ENCODE measurements at regions not wholly inside any gene's neighbourhood (a gene's known extent, or its start where the extent isn't known, plus 50 kb on each side); places are given as distances from the start of the nearest gene placed in this dataset.

- H3K27ac Mint-ChIP-seq: no peak overlapping the region
- peaks cover 3% of the 10 kb centered on the region for H3K9me3 Mint-ChIP-seq
- H3K27me3 Mint-ChIP-seq (ENCODE audit: low read depth): no peaks in the 10 kb centered on the region
- H3K4me3 Mint-ChIP-seq: no peak overlapping the region
- H3K4me1 Mint-ChIP-seq (ENCODE audit: low read depth): no peaks in the 10 kb centered on the region
- H3K36me3 Mint-ChIP-seq (ENCODE audit: low read depth): no peaks in the 10 kb centered on the region
Measured at GRCh38 chr3:144394032-144394431, 422.4 kb downstream of the DIPK2A start.

GRCh38 chr3:144402430-144402829 is 430.8 kb downstream of the DIPK2A start:
- Mint-ChIP-seq H3K27ac (no peak overlapping the region), H3K36me3 (ENCODE audit: low read depth) (no peaks in the 10 kb centered on the region), H3K4me3 (no peak overlapping the region), H3K27me3 (ENCODE audit: low read depth) (no peaks in the 10 kb centered on the region), H3K4me1 (ENCODE audit: low read depth) (no peaks in the 10 kb centered on the region), H3K9me3 (peaks cover 11% of the 10 kb centered on the region)

- Mint-ChIP-seq H3K4me1 (ENCODE audit: low read depth) (no peaks in the 10 kb centered on the region), H3K9me3 (peaks cover 10% of the 10 kb centered on the region), H3K27me3 (ENCODE audit: low read depth) (no peaks in the 10 kb centered on the region), H3K4me3 (no peak overlapping the region), H3K27ac (no peak overlapping the region), H3K36me3 (ENCODE audit: low read depth) (no peaks in the 10 kb centered on the region)
Measured at GRCh38 chr3:144403040-144403457, 431.4 kb downstream of the DIPK2A start.

DNA sequence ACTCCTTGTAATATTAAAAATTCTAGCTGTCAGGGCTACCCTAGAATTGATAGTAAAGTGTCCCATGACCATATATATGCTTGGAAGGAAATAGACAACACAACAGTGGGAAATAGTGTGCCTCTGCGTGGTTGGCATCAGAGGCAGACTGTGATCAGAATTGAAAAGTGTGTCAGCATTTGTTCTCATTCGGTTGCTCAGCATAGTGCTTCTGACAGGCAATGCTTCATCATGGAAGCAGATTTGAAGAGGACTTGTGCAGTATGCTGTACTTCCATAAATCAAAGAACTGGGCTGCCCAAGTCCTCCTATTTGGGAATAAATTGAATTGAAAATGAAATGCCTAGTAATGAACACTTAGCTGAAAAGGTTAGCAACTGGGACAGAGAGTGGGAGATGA is 435.7 kb downstream of the DIPK2A start:
- H3K4me1 Mint-ChIP-seq (ENCODE audit: low read depth): no peaks in the 10 kb centered on the region
- H3K27me3 Mint-ChIP-seq (ENCODE audit: low read depth): no peaks in the 10 kb centered on the region
- H3K36me3 Mint-ChIP-seq (ENCODE audit: low read depth): no peaks in the 10 kb centered on the region
- no peak overlapping the region for H3K4me3 Mint-ChIP-seq
- no peak overlapping the region for H3K27ac Mint-ChIP-seq
- H3K9me3 Mint-ChIP-seq: no peaks in the 10 kb centered on the region

DNA sequence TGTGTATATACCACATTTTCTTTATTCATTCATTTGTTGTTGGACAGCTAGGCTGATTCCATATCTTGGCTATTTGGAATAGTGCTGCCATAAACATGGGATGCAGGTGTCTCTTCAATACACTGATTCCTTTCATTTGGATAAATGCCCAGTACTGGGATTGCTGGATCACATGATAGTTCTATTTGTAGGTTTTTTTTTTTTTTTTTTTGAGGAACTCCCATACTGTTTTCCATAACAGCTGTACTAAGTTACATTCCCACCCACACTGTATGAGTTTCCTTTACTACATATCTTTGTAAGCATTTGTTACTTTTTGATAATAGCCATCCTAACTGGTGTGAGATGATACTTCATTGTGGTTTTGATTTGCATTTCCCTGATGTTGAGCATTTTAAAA is 437.7 kb downstream of the DIPK2A start:
- H3K9me3 Mint-ChIP-seq: no peaks in the 10 kb centered on the region
- H3K27me3 Mint-ChIP-seq (ENCODE audit: low read depth): no peaks in the 10 kb centered on the region
- H3K4me1 Mint-ChIP-seq (ENCODE audit: low read depth): no peaks in the 10 kb centered on the region
- H3K36me3 Mint-ChIP-seq (ENCODE audit: low read depth): no peaks in the 10 kb centered on the region
- H3K4me3 Mint-ChIP-seq: no peak overlapping the region
- no peak overlapping the region for H3K27ac Mint-ChIP-seq

DNA sequence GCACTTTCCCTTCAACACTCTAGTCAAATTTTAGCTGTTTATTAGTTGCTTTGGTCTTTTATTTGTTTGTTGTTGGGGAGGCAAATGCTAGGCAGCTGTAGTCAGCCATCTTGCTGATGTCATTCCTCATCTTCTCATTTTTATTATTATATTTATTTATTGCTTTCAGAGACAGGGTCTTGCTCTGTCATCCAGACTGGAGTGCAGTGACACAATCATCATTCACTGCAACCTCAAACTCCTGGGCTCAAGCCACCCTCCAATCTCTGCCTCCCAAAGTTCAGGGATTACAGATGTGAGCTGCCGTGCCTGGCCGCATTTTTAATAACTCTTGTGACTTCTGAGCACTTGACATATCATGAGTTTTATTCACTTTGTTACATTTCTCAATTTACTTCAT is 441.4 kb downstream of the DIPK2A start:
- no peaks in the 10 kb centered on the region for H3K4me1 Mint-ChIP-seq (ENCODE audit: low read depth)
- no peaks in the 10 kb centered on the region for H3K27me3 Mint-ChIP-seq (ENCODE audit: low read depth)
- no peak overlapping the region for H3K4me3 Mint-ChIP-seq
- H3K9me3 Mint-ChIP-seq: no peaks in the 10 kb centered on the region
- no peak overlapping the region for H3K27ac Mint-ChIP-seq
- H3K36me3 Mint-ChIP-seq (ENCODE audit: low read depth): no peaks in the 10 kb centered on the region

DNA sequence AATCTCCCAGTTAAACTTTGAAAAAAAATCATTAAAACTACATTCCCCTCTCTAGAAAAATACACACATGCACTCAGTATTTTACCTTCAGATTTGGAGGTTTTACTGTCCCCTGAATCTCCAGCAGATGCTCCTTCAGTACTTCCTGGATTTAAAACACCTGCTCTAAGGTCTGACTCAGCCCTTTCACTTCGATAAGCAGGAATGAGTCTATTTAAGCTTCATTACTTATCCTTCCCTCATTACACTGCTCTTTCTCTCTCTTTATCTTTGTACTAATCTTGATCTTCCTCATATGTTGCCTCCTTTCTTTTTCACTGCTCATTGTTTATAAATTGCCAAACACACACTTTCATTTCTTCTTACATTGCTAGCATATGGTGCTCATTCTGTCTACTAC is 443.9 kb downstream of the DIPK2A start:
- Mint-ChIP-seq H3K27ac (no peak overlapping the region), H3K4me3 (no peak overlapping the region)

GRCh38 chr3:144424606-144425005 is 453.0 kb downstream of the DIPK2A start:
- Mint-ChIP-seq H3K27ac (no peak overlapping the region), H3K4me3 (no peak overlapping the region), H3K36me3 (ENCODE audit: low read depth) (no peaks in the 10 kb centered on the region), H3K27me3 (ENCODE audit: low read depth) (no peaks in the 10 kb centered on the region), H3K4me1 (ENCODE audit: low read depth) (no peaks in the 10 kb centered on the region), H3K9me3 (no peaks in the 10 kb centered on the region)

More for the DNA sequence above, 443.9 kb downstream of the DIPK2A start:
- Mint-ChIP-seq H3K9me3 (no peaks in the 10 kb centered on the region), H3K4me1 (ENCODE audit: low read depth) (no peaks in the 10 kb centered on the region), H3K36me3 (ENCODE audit: low read depth) (no peaks in the 10 kb centered on the region), H3K27me3 (ENCODE audit: low read depth) (no peaks in the 10 kb centered on the region)

DNA sequence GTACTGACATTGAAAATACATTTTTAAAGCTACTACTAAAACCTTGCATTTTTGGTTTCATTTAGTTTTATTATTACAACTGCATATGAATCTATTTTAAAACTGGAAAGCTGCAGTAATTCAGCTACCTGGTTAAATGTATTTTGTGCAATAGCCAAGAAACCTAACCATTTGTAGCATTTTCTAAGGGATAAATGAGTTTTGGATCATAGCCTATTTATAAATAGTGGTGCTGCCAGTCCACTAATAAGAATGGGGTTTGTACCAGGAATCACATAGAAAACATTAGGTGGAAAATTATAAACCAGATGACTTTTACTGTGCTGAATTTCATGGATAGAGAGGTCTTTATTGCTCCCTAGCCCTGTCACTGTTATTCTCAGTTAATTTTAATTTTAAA is 454.7 kb downstream of the DIPK2A start:
- no peaks in the 10 kb centered on the region for H3K9me3 Mint-ChIP-seq
- H3K4me1 Mint-ChIP-seq (ENCODE audit: low read depth): no peaks in the 10 kb centered on the region
- H3K27ac Mint-ChIP-seq: no peak overlapping the region
- H3K4me3 Mint-ChIP-seq: no peak overlapping the region
- H3K36me3 Mint-ChIP-seq (ENCODE audit: low read depth): no peaks in the 10 kb centered on the region
- no peaks in the 10 kb centered on the region for H3K27me3 Mint-ChIP-seq (ENCODE audit: low read depth)

DNA sequence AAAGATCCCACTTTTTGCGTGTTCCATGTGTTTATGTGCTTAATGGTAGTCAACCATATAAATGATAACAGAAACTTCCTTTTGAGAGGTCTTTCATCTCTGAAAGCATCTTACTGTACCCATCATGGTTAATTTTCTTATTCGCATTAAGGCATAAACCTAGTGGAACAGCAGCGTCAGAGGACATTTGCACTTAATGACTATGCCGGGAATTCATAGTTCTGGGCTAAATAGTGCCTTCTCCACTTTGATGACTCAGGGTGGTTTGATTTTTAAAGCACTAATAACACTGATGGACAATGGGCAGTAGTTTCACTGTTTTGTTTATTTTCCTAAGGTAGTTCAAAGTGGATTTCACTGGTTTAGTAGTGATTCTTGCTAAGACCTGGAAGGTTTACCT is 455.3 kb downstream of the DIPK2A start:
- no peak overlapping the region for H3K27ac Mint-ChIP-seq
- H3K9me3 Mint-ChIP-seq: no peaks in the 10 kb centered on the region
- no peaks in the 10 kb centered on the region for H3K4me1 Mint-ChIP-seq (ENCODE audit: low read depth)
- H3K4me3 Mint-ChIP-seq: no peak overlapping the region
- no peaks in the 10 kb centered on the region for H3K36me3 Mint-ChIP-seq (ENCODE audit: low read depth)
- H3K27me3 Mint-ChIP-seq (ENCODE audit: low read depth): no peaks in the 10 kb centered on the region

- H3K4me3 Mint-ChIP-seq: no peak overlapping the region
- no peaks in the 10 kb centered on the region for H3K27me3 Mint-ChIP-seq (ENCODE audit: low read depth)
- no peaks in the 10 kb centered on the region for H3K4me1 Mint-ChIP-seq (ENCODE audit: low read depth)
- H3K36me3 Mint-ChIP-seq (ENCODE audit: low read depth): no peaks in the 10 kb centered on the region
- no peaks in the 10 kb centered on the region for H3K9me3 Mint-ChIP-seq
- H3K27ac Mint-ChIP-seq: no peak overlapping the region
Measured at GRCh38 chr3:144429719-144430121, 458.1 kb downstream of the DIPK2A start.

GRCh38 chr3:144431134-144431533 is 459.5 kb downstream of the DIPK2A start:
- Mint-ChIP-seq H3K27ac (no peak overlapping the region), H3K4me3 (no peak overlapping the region), H3K4me1 (ENCODE audit: low read depth) (no peaks in the 10 kb centered on the region), H3K36me3 (ENCODE audit: low read depth) (no peaks in the 10 kb centered on the region), H3K27me3 (ENCODE audit: low read depth) (no peaks in the 10 kb centered on the region), H3K9me3 (no peaks in the 10 kb centered on the region)

DNA sequence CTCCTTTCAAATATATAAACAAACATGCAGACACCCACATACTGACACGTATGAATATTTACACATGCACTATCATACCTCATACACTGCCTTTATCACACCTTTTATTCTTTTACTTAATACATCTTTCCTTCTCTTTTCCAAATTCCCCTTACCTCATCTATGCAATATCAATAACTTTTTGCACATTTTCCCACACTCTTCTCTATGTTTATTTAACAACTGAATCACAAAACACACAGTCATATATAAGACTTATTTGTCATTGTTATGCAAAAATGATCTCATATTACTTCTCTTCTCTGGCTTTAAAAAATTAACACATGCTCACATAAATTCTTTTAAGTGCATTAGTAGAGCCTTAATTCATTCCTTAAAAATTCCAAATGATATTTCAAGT is 461.4 kb downstream of the DIPK2A start:
- Mint-ChIP-seq H3K4me3 (no peak overlapping the region), H3K36me3 (ENCODE audit: low read depth) (no peaks in the 10 kb centered on the region), H3K4me1 (ENCODE audit: low read depth) (no peaks in the 10 kb centered on the region), H3K27ac (no peak overlapping the region), H3K9me3 (no peaks in the 10 kb centered on the region), H3K27me3 (ENCODE audit: low read depth) (no peaks in the 10 kb centered on the region)

DNA sequence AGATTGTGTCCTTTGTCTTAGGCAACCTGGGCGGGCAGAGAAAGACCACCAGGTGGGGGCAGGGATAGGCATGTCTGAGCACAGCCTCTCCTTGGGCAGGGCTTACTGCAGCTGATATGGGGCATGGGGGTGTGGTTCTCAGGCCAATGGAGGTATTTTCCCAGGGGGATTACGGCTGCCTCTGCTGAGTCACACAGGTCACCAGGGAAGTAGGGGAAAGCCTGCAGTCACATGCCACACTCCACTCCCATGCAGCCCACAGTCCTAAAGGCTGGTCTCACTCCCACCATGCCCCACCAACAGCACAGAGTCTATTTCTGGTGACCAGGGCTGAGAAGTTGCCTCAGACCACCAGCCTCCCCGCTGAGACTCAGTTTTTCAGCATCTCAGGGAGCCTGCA is 466.4 kb downstream of the DIPK2A start:
- Mint-ChIP-seq H3K27me3 (ENCODE audit: low read depth) (no peaks in the 10 kb centered on the region), H3K36me3 (ENCODE audit: low read depth) (no peaks in the 10 kb centered on the region), H3K9me3 (no peaks in the 10 kb centered on the region), H3K4me3 (no peak overlapping the region), H3K4me1 (ENCODE audit: low read depth) (no peaks in the 10 kb centered on the region), H3K27ac (no peak overlapping the region)

DNA sequence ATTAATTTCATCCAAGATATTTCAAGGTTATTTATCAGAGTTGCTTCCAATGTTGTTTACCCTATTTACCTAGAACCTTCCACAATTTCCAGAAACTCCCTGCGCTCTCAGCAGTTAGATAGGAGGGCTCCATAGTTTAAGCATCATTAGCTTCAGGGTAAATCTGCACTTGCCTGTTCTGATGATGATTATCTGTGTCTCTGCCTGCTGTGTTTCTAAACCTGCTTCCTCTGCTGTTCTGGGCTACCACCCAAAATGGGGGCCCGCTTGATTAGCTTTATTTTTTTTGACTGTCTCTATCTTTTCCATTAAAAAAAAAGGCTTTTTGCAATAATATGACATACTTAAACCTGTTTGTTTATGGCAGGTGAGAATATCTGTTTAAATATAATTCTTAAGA is 472.4 kb downstream of the DIPK2A start:
- H3K27me3 Mint-ChIP-seq (ENCODE audit: low read depth): no peaks in the 10 kb centered on the region
- no peaks in the 10 kb centered on the region for H3K4me1 Mint-ChIP-seq (ENCODE audit: low read depth)
- H3K36me3 Mint-ChIP-seq (ENCODE audit: low read depth): no peaks in the 10 kb centered on the region
- no peaks in the 10 kb centered on the region for H3K9me3 Mint-ChIP-seq
- H3K4me3 Mint-ChIP-seq: no peak overlapping the region
- H3K27ac Mint-ChIP-seq: no peak overlapping the region

DNA sequence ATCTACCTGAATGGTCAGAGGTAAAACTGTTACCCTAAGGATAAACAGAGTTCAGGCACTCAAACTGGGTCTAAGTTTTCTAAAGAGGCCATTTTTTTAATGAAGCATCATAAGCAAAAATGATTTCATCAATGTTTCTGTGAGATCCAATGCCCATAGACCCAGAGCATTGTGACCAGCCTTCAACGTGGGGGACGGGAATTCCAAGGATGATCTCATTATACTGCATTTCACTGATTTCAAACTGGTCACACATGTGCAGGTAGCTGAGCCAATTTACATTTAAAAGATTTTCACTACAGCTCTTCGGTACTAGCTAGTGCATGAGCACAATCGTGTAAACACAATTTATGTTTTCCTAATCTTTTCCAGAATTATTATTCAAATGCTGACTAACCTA is 472.9 kb downstream of the DIPK2A start:
- H3K4me1 Mint-ChIP-seq (ENCODE audit: low read depth): no peaks in the 10 kb centered on the region
- no peak overlapping the region for H3K4me3 Mint-ChIP-seq
- H3K27ac Mint-ChIP-seq: no peak overlapping the region
- no peaks in the 10 kb centered on the region for H3K9me3 Mint-ChIP-seq
- no peaks in the 10 kb centered on the region for H3K36me3 Mint-ChIP-seq (ENCODE audit: low read depth)
- H3K27me3 Mint-ChIP-seq (ENCODE audit: low read depth): no peaks in the 10 kb centered on the region
